Astrocyte of the cerebellum (primary cell): ENCODE measurements at regions not wholly inside any gene's neighbourhood (a gene's known extent, or its start where the extent isn't known, plus 50 kb on each side); places are given as distances from the start of the nearest gene placed in this dataset.

Experiments used
- DNase-seq: peaks from one replicate; pipeline ENCODE4 v3.0.0-alpha.2; 2011; ENCODE audit warnings: low read depth
- H3K4me3 ChIP-seq: 2 replicates; pipeline ENCODE4 v1.5.1; 2011; ENCODE audit warnings: mild to moderate bottlenecking, low read depth, low read length, moderate library complexity
- CTCF ChIP-seq: IDR thresholded peaks from 2 replicates; pipeline ENCODE4 v1.5.1; 2012; ENCODE audit warnings: low read length, low read depth, moderate library complexity, mild to moderate bottlenecking; ENCODE audit errors: missing control alignments
- in situ Hi-C: cut with HindIII; loops from 2 replicates; pipeline ENCODE4 v1.10.0; 2017; ENCODE audit warnings: low sequenced_read_pairs

- H3K4me3 ChIP-seq: no peak overlapping the region
- DNase-seq: no peak
- in situ Hi-C loops: no loop called here
- TF ChIP-seq CTCF: no peak
Observed at GRCh38 chr12:30447061-30447750, 248.5 kb downstream of the IPO8 start.

GRCh38 chr12:30442461-30442860 lies 253.2 kb downstream of the IPO8 start:
- no peak overlapping the region for H3K4me3 ChIP-seq
- DNase-seq: no peak
- in situ Hi-C loops: no loop called here
- TF ChIP-seq CTCF: no peak

- in situ Hi-C loops: no loop called here
- TF ChIP-seq CTCF: peak; percentile 64
- no peak overlapping the region for H3K4me3 ChIP-seq
- no peak for DNase-seq
Observed at GRCh38 chr12:30440826-30441602, 254.7 kb downstream of the IPO8 start.

- no peak for DNase-seq
- TF ChIP-seq CTCF: no peak
- in situ Hi-C loops: no loop called here
Observed at GRCh38 chr12:30439201-30439600, 256.5 kb downstream of the IPO8 start.

GRCh38 chr12:30438601-30439041 lies 257.0 kb downstream of the IPO8 start:
- no peak overlapping the region for H3K4me3 ChIP-seq
- DNase-seq: no peak
- TF ChIP-seq CTCF: no peak
- in situ Hi-C loops: no loop called here

More at GRCh38 chr12:30439201-30439600, 256.5 kb downstream of the IPO8 start:
- H3K4me3 ChIP-seq: no peak overlapping the region

- H3K4me3 ChIP-seq: no peak overlapping the region
- no peak for DNase-seq
- in situ Hi-C loops: no loop called here
- TF ChIP-seq CTCF: no peak
Observed at GRCh38 chr12:30437616-30438015, 258.1 kb downstream of the IPO8 start.
